ENCODE measurements at regions not wholly inside any gene's neighbourhood (a gene's known extent, or its start where the extent isn't known, plus 50 kb on each side); places are given as distances from the start of the nearest gene placed in this dataset.
A peak's percentile ranks its signal among the peaks of the same experiment; 100 is the strongest.

DNA sequence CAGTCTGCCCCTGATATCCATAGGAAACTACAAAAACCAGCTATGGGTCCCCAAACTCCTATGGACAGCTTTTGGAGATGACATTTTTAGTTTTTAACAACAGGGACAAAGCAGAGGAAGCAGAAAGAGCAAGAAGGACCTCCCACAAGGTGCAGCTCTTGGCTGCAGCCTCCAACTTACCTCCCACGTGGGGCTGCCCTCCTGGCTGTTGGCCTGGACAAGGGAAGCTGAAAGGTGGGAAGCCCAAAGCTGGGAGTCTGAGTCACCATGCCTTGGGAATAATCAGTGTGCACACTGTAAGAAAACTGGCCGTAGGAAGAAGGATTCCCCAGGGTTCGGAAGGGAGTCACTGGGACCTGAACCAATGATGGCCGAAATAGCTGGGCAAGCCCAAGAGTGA, 51.8 kb upstream of the PAX1 start:
- intact Hi-C loops (cut with micrococcal nuclease): no loop called here
- H3K36me3 Mint-ChIP-seq (ENCODE audit: low read depth): no peaks in the 10 kb centered on the region
- H3K27ac Mint-ChIP-seq: no peak overlapping the region
- ChIA-PET POLR2A (no interaction called here), CTCF (no interaction called here)
- ATAC-seq (no peak), DNase-seq (no peak)
- H3K4me3 Mint-ChIP-seq: no peak overlapping the region
- no peaks in the 10 kb centered on the region for H3K9me3 Mint-ChIP-seq
- TF ChIP-seq, protein P1, sequence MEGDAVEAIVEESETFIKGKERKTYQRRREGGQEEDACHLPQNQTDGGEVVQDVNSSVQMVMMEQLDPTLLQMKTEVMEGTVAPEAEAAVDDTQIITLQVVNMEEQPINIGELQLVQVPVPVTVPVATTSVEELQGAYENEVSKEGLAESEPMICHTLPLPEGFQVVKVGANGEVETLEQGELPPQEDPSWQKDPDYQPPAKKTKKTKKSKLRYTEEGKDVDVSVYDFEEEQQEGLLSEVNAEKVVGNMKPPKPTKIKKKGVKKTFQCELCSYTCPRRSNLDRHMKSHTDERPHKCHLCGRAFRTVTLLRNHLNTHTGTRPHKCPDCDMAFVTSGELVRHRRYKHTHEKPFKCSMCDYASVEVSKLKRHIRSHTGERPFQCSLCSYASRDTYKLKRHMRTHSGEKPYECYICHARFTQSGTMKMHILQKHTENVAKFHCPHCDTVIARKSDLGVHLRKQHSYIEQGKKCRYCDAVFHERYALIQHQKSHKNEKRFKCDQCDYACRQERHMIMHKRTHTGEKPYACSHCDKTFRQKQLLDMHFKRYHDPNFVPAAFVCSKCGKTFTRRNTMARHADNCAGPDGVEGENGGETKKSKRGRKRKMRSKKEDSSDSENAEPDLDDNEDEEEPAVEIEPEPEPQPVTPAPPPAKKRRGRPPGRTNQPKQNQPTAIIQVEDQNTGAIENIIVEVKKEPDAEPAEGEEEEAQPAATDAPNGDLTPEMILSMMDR (IDR thresholded peaks at IDR 0.05): no peak
- peaks cover 5% of the 10 kb centered on the region for H3K27me3 Mint-ChIP-seq
- no peaks in the 10 kb centered on the region for H3K4me1 Mint-ChIP-seq (ENCODE audit: low read depth)

- Mint-ChIP-seq H3K36me3 (ENCODE audit: low read depth) (no peaks in the 10 kb centered on the region), H3K27ac (no peak overlapping the region), H3K4me1 (ENCODE audit: low read depth) (no peaks in the 10 kb centered on the region), H3K27me3 (peaks cover 2% of the 10 kb centered on the region), H3K4me3 (no peak overlapping the region), H3K9me3 (no peaks in the 10 kb centered on the region)
- intact Hi-C loops (cut with micrococcal nuclease): no loop called here
- ATAC-seq: no peak
- ChIA-PET POLR2A (no interaction called here), CTCF (no interaction called here)
- TF ChIP-seq, protein P1 (IDR thresholded peaks at IDR 0.05): no peak
- DNase-seq: no peak
These were observed 62.0 kb upstream of the PAX1 start for GRCh38 chr20:21643417-21643816.

- no peak overlapping the region for H3K4me3 Mint-ChIP-seq
- CTCF ChIA-PET: interaction anchor here (2.6 kb wide), 1 partner anchor 25 kb away, joined by 7 read pairs; no protein-coding TSS in a partner anchor
- H3K9me3 Mint-ChIP-seq: no peaks in the 10 kb centered on the region
- peaks cover 3% of the 10 kb centered on the region for H3K27me3 Mint-ChIP-seq
- no peaks in the 10 kb centered on the region for H3K36me3 Mint-ChIP-seq (ENCODE audit: low read depth)
- DNase-seq (peak; percentile 8), ATAC-seq (no peak)
- intact Hi-C loops (cut with micrococcal nuclease): no loop called here
- no peaks in the 10 kb centered on the region for H3K4me1 Mint-ChIP-seq (ENCODE audit: low read depth)
- H3K27ac Mint-ChIP-seq: no peak overlapping the region
- POLR2A ChIA-PET: no interaction called here
- TF ChIP-seq, protein P1 (IDR thresholded peaks at IDR 0.05): no peak
These were observed 64.9 kb upstream of the PAX1 start for GRCh38 chr20:21640556-21640955.

DNA sequence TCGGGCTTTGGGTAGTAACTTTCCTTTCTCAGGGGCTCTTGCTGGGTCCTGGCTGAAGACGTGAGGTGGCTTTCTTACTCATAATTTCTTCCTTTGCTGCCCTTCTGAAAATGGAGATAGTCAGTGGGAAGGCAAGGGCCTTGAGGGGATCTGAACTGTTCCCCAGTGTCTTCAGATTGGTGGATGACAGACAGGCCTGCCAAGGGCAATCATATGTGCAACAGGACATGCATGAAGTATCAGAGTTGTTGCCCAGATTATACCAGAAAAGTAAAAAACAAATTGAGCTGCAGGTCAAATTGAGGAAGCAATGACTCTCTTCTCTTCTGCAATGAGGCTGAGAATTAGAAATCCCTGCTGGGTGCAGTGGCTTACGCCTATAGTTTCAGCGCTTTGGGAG, 71.6 kb upstream of the PAX1 start:
- Mint-ChIP-seq H3K9me3 (no peaks in the 10 kb centered on the region), H3K27ac (no peak overlapping the region), H3K4me1 (ENCODE audit: low read depth) (no peaks in the 10 kb centered on the region), H3K27me3 (peaks cover 2% of the 10 kb centered on the region), H3K4me3 (no peak overlapping the region), H3K36me3 (ENCODE audit: low read depth) (no peaks in the 10 kb centered on the region)
- intact Hi-C loops (cut with micrococcal nuclease): no loop called here
- ATAC-seq (no peak), DNase-seq (no peak)
- POLR2A ChIA-PET: no interaction called here
- TF ChIP-seq, protein P1 (IDR thresholded peaks at IDR 0.05): no peak
- CTCF ChIA-PET: interaction anchor here (1.2 to 1.4 kb wide), 2 partner anchors 15 to 18 kb away, joined by 3 to 5 read pairs; no protein-coding TSS in a partner anchor

- H3K9me3 Mint-ChIP-seq: no peaks in the 10 kb centered on the region
- H3K4me1 Mint-ChIP-seq (ENCODE audit: low read depth): no peaks in the 10 kb centered on the region
- DNase-seq: no peak
- ATAC-seq: no peak
- no peak overlapping the region for H3K4me3 Mint-ChIP-seq
- intact Hi-C loops (cut with micrococcal nuclease): no loop called here
- H3K27me3 Mint-ChIP-seq: peaks cover 2% of the 10 kb centered on the region
- TF ChIP-seq, protein P1 (IDR thresholded peaks at IDR 0.05): no peak
- ChIA-PET CTCF (interaction anchor here (1.4 kb wide), 1 partner anchor 17 kb away, joined by 5 read pairs; no protein-coding TSS in a partner anchor), POLR2A (no interaction called here)
- H3K27ac Mint-ChIP-seq: no peak overlapping the region
- no peaks in the 10 kb centered on the region for H3K36me3 Mint-ChIP-seq (ENCODE audit: low read depth)
These were observed 72.8 kb upstream of the PAX1 start for GRCh38 chr20:21632735-21633053.
